GM18870 (cell line): ENCODE measurements at regions not wholly inside any gene's neighbourhood (a gene's known extent, or its start where the extent isn't known, plus 50 kb on each side); places are given as distances from the start of the nearest gene placed in this dataset.
A peak's percentile ranks its signal among the peaks of the same experiment; 100 is the strongest.
"Not testable (repeated sequence)": the region's sequence is repeated elsewhere in the genome, so short reads cannot be mapped to it uniquely, and the experiment has no call there.

Experiments used
- ATAC-seq: cut with Tn5 transposase; IDR thresholded peaks from one replicate; pipeline ENCODE4 v1.9.1; 2021; ENCODE audit warnings: moderate library complexity; ENCODE audit not compliant: unreplicated experiment

GRCh38 chr14:105675905-105676670 is 149.7 kb downstream of the TMEM121 start:
- ATAC-seq: not testable (repeated sequence)

- ATAC-seq: not testable (repeated sequence)
Measured at GRCh38 chr14:105678057-105678456, 151.7 kb downstream of the TMEM121 start.

DNA sequence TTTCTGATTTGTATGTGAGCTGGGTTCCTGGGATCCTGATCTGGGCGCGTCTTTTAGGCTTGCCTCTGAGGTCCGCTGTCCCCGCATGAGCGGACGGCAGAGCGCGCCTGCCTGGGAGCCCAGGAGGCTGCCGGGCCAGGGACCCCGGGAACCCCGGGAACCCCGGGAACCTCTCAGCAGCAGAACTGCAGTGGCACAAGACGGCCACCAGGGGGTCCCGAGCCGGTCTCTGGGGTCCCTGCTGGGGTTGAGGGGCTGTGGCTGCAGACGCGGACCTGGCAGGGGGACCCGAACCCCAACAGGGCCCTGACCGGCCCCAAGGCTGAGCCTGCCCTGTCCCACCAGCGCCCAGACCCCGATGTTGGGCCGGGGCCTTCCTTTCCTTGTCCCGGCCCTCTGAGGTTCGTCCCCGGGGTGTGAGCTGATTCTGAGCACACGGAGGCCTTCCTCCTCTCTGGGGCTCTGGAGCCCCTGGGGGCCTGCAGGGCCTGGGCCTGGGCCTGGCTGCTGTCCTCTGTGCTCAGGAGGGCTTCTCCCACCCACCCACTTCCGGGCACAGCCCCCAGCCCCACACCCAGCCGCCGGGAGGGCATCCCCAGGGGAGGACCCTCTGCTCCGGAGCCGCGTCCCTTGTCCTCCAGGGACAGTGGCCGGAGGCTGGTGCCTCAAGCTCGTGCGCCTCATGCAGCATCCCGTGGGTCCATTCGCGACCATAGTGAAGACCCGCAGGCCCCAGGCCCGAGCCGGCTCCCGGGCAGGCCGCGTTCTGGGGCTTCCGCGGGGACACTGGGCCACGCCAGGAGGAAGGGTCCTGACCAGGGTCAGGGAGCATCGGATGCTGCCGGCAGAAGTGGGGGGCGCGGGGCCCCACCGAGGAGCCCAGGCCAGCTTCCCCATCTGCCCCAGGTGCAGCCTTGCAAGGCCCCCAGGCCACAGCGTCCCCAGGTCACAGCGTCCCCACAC is 152.9 kb downstream of the TMEM121 start:
- not testable (repeated sequence) for ATAC-seq

- peak; percentile 20 for ATAC-seq
Measured at GRCh38 chr14:105679959-105680735, 153.8 kb downstream of the TMEM121 start.

DNA sequence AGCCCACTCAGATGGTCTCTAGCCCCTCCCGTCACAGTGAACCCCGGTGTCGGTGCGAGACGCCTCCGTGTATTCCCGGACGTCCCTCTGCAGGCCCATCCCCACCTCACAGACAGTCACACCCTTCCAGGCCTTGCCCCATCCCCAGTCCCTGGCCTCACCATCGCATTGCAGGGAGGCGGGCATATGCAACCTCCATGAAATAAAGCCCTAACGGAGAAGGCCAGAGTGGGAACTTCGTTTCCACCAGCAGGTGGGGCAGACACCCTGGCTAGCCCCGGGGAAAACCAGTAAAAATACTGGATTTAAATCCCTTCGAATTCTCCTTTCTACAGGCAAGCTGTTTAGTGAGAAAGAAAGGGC is 154.3 kb downstream of the TMEM121 start:
- ATAC-seq: peak; percentile 53

- ATAC-seq: not testable (repeated sequence)
Measured at GRCh38 chr14:105681606-105682185, 155.3 kb downstream of the TMEM121 start.

DNA sequence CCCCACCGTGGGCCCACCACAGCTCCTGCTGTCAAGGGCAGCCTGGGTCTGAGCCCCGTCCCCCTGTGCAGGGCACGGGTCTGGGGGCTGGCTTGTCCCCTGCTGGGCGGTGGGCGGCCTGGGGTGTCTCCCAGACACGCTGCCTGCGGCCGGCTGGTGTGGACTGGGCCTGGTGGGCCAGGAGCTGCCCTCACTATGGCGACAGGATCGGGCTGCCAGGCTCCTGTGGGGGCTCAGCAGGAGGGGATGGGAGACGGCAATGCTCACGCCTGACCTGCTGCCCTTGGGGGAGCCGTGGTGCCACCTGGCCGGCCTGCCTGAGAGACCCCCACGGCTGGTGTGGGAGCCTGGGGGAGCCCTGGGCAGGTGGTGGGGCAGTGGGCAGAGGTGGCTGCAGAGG is 156.1 kb downstream of the TMEM121 start:
- ATAC-seq: not testable (repeated sequence)

DNA sequence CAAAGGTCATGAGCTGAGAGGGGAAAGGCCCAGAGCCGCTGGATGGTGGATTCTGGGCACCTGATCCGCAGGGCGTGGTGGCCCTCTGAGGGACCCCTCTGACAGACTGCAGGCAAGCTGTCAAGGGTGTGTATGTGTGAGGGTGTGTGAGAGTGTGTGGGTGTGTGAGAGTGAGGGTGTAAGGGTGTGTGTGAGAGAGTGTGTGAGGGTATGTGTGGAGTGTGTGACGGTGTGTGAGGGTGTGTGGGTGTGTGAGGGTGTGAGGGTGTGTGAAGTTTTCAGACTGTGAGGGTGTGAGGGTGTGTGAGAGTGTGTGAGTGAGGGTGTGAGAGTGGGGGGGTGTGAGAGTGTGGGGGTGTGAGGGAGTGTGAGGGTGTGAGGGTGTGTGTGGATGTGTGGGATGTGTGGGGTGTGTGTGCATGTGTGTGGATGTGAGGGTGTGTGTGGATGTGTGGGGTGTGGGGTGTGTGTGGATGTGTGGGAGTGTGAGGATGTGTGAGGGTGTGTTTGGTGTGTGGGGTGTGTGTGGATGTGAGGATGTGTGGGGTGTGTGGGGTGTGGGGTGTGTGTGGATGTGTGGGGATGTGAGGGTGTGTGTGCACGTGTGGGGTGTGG is 156.7 kb downstream of the TMEM121 start:
- no peak for ATAC-seq

DNA sequence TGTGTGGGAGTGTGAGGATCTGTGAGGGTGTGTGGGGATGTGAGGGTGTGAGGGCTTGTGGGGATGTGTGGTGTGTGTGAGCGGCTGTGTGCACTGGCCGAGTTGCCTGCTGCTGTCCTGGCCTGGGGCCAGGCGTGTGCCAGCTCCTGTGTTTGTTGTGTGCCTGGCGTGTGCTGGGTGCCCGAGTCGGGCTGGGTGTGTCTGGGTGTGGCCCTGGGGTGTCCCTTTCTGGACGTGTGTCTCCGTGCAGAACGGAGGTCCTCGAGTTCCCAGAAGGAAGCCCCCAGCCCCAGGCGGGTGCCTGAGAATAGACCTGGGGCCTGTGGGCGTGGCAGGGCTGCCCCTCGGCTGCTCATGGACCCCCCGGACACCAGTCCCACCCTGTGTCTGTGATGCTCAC is 157.7 kb downstream of the TMEM121 start:
- ATAC-seq: not testable (repeated sequence)

GRCh38 chr14:105684597-105684996 is 158.2 kb downstream of the TMEM121 start:
- ATAC-seq: not testable (repeated sequence)

DNA sequence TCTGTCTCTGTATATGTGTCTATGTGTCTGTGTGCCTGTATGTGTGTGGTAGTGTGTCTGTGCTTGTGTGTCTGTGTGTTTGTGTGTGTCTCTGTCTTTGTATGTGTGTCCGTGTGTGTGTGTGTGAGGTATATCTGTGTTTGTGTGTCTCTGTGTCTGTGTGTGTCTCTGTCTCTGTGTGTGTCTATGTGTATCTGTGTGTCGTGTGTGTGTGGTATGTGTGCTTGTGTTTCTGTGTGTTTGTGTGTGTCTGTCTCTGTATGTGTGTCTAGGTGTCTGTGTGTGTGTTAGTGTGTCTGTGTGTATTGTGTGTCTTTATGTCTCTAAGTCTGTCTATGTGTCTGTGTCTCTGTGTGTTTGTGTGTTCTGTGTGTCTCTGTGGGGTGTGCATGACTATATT is 158.6 kb downstream of the TMEM121 start:
- ATAC-seq: no peak

GRCh38 chr14:105685605-105686004 is 159.2 kb downstream of the TMEM121 start:
- not testable (repeated sequence) for ATAC-seq

- ATAC-seq: not testable (repeated sequence)
Measured at GRCh38 chr14:105686050-105686449, 159.7 kb downstream of the TMEM121 start.

- ATAC-seq: not testable (repeated sequence)
Measured at GRCh38 chr14:105686462-105687170, 160.2 kb downstream of the TMEM121 start.

DNA sequence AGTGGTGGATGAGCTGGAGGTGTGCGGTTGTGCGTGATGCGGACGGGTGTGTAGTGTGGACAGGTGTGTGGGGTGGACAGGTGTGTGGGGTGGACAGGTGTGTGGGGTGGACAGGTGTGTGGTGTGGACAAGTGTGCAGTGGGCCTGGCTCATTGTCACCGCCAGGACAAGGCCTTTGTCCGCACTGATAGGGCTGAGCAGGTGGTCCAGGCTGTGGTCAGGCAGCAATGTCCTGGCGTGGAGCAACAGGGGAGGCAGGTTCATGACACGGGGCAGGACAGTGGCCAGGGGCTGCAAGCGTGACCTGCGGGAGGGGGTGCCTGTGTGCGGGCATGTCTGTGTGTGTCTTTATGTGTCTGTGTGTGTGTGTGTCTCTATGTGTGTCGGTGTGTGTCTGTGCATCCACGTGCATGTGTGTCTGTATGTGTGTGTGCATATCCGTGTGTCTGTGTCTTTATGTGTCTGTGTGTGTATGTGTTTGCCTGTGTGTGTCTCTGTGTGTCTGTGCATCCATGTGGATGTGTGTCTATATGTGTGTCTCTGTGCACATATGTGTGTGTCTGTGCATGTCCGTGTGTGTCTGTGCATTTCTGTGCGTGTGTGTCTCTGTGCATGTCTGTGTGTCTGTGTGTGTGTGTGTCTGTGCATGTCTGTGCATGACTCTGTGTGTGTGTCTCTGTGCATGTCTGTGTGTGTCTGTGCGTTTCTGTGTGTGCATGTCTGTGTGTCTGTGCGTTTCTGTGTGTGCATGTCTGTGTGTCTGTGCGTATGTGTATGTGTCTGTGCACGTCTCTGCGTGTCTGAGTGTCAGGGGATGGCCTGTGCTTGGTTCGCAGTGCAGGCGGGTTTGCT is 161.0 kb downstream of the TMEM121 start:
- ATAC-seq: not testable (repeated sequence)

GRCh38 chr14:105688023-105688351 is 161.6 kb downstream of the TMEM121 start:
- not testable (repeated sequence) for ATAC-seq

DNA sequence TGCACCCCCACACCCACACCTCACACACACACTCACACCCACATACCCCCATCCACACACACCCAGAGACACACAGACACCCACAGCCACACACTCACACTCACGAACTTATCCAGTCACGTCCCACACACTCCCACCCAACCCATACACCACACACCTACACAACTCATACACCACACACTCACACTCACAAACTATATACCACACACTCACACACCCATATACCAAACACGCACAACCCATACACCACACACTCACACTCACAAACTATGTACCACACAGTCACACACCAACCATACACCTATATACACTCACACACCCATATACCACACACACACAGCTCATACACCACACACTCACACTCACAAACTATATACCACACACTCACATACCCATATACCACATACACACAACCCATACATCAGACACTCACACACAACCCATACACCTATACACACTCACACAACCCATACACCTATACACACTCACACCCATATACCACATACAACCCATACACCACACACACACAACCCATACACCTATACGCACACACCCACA is 162.4 kb downstream of the TMEM121 start:
- not testable (repeated sequence) for ATAC-seq

- no peak for ATAC-seq
Measured at GRCh38 chr14:105689722-105690121, 163.3 kb downstream of the TMEM121 start.
